SK-N-SH (cell line): ENCODE measurements at regions not wholly inside any gene's neighbourhood (a gene's known extent, or its start where the extent isn't known, plus 50 kb on each side); places are given as distances from the start of the nearest gene placed in this dataset.

Experiments used
- CTCF ChIA-PET: fragments of 300-600, 350-600 bp; formaldehyde crosslinking; extraction: SDS; loops from one replicate; lab custom pipeline; 2021; lab: Yijun Ruan, JAX
- POLR2A ChIA-PET: fragments of 350-600 bp; sonication (Branson Sonifier 250); formaldehyde crosslinking; extraction: SDS; loops from one replicate; lab custom pipeline; 2020; ENCODE audit warnings: antibody characterized with exemption, inconsistent platforms; lab: Yijun Ruan, JAX
- DNase-seq: peaks from one replicate; pipeline ENCODE4 v3.0.0; 2012
- H2AFZ ChIP-seq: fragments of 200-600 bp; sonication (generic); 2 replicates; pipeline ENCODE4 v1.8.1; 2016; ENCODE audit warnings: antibody characterized with exemption, mild to moderate bottlenecking, low read depth
- H3F3A ChIP-seq: fragments of 200-600 bp; sonication (generic); replicated peaks from 2 replicates; pipeline ENCODE3; 2016; ENCODE audit warnings: antibody characterized with exemption, mild to moderate bottlenecking; ENCODE audit not compliant: insufficient read depth
- H3K27ac ChIP-seq, 2 experiments: fragments of 200-500 bp in 1 of 2; fragments of 200-600 bp in 1 of 2; sonication (Bioruptor generic) in 1 of 2; sonication (generic), shearing (Covaris generic) in 1 of 2; 2 replicates each; pipeline versions ENCODE4 v1.5.1 to v1.6.1; 2014 to 2016; ENCODE audit warnings: low read depth in 2 of 2, inconsistent platforms in 1 of 2, low read length in 1 of 2, mild to moderate bottlenecking in 1 of 2, mixed read lengths in 1 of 2
- H3K27me3 ChIP-seq: fragments of 200-600 bp; sonication (generic), shearing (Covaris generic); 2 replicates; pipeline ENCODE4 v1.6.1; 2016; ENCODE audit warnings: mixed run types; ENCODE audit not compliant: insufficient read depth
- H3K36me3 ChIP-seq, 2 experiments: fragments of 200-500 bp in 1 of 2; fragments of 200-600 bp in 1 of 2; sonication (Bioruptor generic) in 1 of 2; sonication (generic) in 1 of 2; replicated peaks in 1 of 2; 2 replicates each; pipeline versions ENCODE3 to v1.5.1; 2014 to 2016; ENCODE audit warnings: low read length in 1 of 2, mild to moderate bottlenecking in 1 of 2; ENCODE audit not compliant: insufficient read depth in 2 of 2, control insufficient read depth in 1 of 2
- H3K4me1 ChIP-seq, 2 experiments: fragments of 200-500 bp in 1 of 2; fragments of 200-600 bp in 1 of 2; sonication (Bioruptor generic) in 1 of 2; sonication (generic), shearing (Covaris generic) in 1 of 2; 2 replicates each; pipeline versions ENCODE4 v1.5.1 to v1.6.1; 2014 to 2016; ENCODE audit warnings: low read depth in 1 of 2, low read length in 1 of 2, mixed run types in 1 of 2; ENCODE audit not compliant: insufficient read depth in 2 of 2, control insufficient read depth in 1 of 2
- H3K4me2 ChIP-seq: fragments of 200-600 bp; sonication (generic), shearing (Covaris generic); 2 replicates; pipeline ENCODE4 v1.6.1; 2017; ENCODE audit warnings: mixed run types
- H3K4me3 ChIP-seq, 2 experiments: fragments of 200-500 bp in 1 of 2; fragments of 200-600 bp in 1 of 2; sonication (Bioruptor generic) in 1 of 2; sonication (generic), shearing (Covaris generic) in 1 of 2; 2 replicates each; pipeline versions ENCODE4 v1.5.1 to v1.8.1; 2014 to 2016; ENCODE audit warnings: low read depth in 2 of 2, inconsistent platforms in 1 of 2, low read length in 1 of 2, mild to moderate bottlenecking in 1 of 2, mixed read lengths in 1 of 2, moderate library complexity in 1 of 2
- H3K79me2 ChIP-seq: fragments of 200-600 bp; sonication (generic); 2 replicates; pipeline ENCODE4 v1.8.1; 2017; ENCODE audit warnings: mild to moderate bottlenecking; ENCODE audit not compliant: insufficient read depth
- H3K9ac ChIP-seq: fragments of 200-600 bp; sonication (generic); 2 replicates; pipeline ENCODE4 v1.6.1; 2017; ENCODE audit warnings: mixed run types
- H3K9me2 ChIP-seq: fragments of 200-600 bp; sonication (generic); 2 replicates; pipeline ENCODE4 v1.6.1; 2017; ENCODE audit warnings: mixed run types
- H3K9me3 ChIP-seq: fragments of 200-600 bp; sonication (generic); 2 replicates; pipeline ENCODE4 v1.6.1; 2017; ENCODE audit warnings: mixed run types, mild to moderate bottlenecking, moderate library complexity
- H4K20me1 ChIP-seq: fragments of 200-600 bp; sonication (generic); 2 replicates; pipeline ENCODE4 v1.6.1; 2017; ENCODE audit warnings: mild to moderate bottlenecking, mixed run types; ENCODE audit not compliant: insufficient read depth
- ELF1 ChIP-seq: IDR thresholded peaks from 2 replicates; pipeline ENCODE4 v1.4.0; 2012
- EP300 ChIP-seq, 2 experiments: IDR thresholded peaks; 2 replicates each; pipeline versions ENCODE4 v1.4.0 to v1.6.1; 2012; ENCODE audit warnings: borderline replicate concordance in 1 of 2, low read depth in 1 of 2, low read length in 1 of 2
- EZH2phosphoT487 ChIP-seq: fragments of 200-600 bp; sonication (generic); IDR thresholded peaks from 2 replicates; pipeline ENCODE4 v1.6.1; 2017; ENCODE audit warnings: low read depth, mixed run types, mild to moderate bottlenecking, antibody characterized with exemption, moderate library complexity, borderline replicate concordance
- FOSL2 ChIP-seq: IDR thresholded peaks from 2 replicates; pipeline ENCODE4 v1.4.0; 2012; ENCODE audit warnings: low read depth, mild to moderate bottlenecking, moderate library complexity, borderline replicate concordance
- FOXJ3 ChIP-seq: sonication (generic); formaldehyde crosslinking; IDR thresholded peaks from 2 replicates; pipeline ENCODE4 v1.5.1; 2020; ENCODE audit warnings: mild to moderate bottlenecking, missing genetic modification reagents
- FOXM1 ChIP-seq: IDR thresholded peaks from 2 replicates; pipeline ENCODE4 v1.4.0; 2012; ENCODE audit warnings: low read depth, mild to moderate bottlenecking
- GATA2 ChIP-seq: sonication (generic); formaldehyde crosslinking; IDR thresholded peaks from 2 replicates; pipeline ENCODE4 v1.5.0; 2020; ENCODE audit warnings: mild to moderate bottlenecking, missing genetic modification reagents
- MXI1 ChIP-seq: IDR thresholded peaks from 2 replicates; pipeline ENCODE4 v1.6.1; 2012; ENCODE audit warnings: mild to moderate bottlenecking, low read depth, low read length, improper control_type of control experiment
- NFIC ChIP-seq: IDR thresholded peaks from 2 replicates; pipeline ENCODE4 v1.4.0; 2012; ENCODE audit warnings: borderline replicate concordance
- NRF1 ChIP-seq: IDR thresholded peaks from 2 replicates; pipeline ENCODE4 v1.6.1; 2012; ENCODE audit warnings: low read depth, mild to moderate bottlenecking, low read length
- RAD21 ChIP-seq: IDR thresholded peaks from 2 replicates; pipeline ENCODE4 v1.6.1; 2012; ENCODE audit warnings: mild to moderate bottlenecking, low read length
- RCOR1 ChIP-seq: fragments of 150-350 bp; IDR thresholded peaks from 2 replicates; pipeline ENCODE4 v1.6.1; 2017; ENCODE audit warnings: antibody characterized with exemption, low read length
- RXRA ChIP-seq: IDR thresholded peaks from 2 replicates; pipeline ENCODE4 v1.4.0; 2012; ENCODE audit warnings: low read depth, mild to moderate bottlenecking, borderline replicate concordance
- SIN3A ChIP-seq: IDR thresholded peaks from 2 replicates; pipeline ENCODE4 v1.6.1; 2012; ENCODE audit warnings: low read depth, mild to moderate bottlenecking, low read length, moderate library complexity, borderline replicate concordance
- SMC3 ChIP-seq: IDR thresholded peaks from 2 replicates; pipeline ENCODE4 v1.6.1; 2012; ENCODE audit warnings: low read depth, low read length, improper control_type of control experiment
- TCF12 ChIP-seq: IDR thresholded peaks from 2 replicates; pipeline ENCODE4 v1.4.0; 2012
- TEAD4 ChIP-seq: IDR thresholded peaks from 2 replicates; pipeline ENCODE4 v1.4.0; 2012; ENCODE audit warnings: mild to moderate bottlenecking, borderline replicate concordance; ENCODE audit not compliant: insufficient read depth
- YY1 ChIP-seq: IDR thresholded peaks from 2 replicates; pipeline ENCODE4 v1.4.0; 2012; ENCODE audit warnings: low read depth, mild to moderate bottlenecking
- WGBS: methylation state at CpG from one replicate; pipeline ENCODE4 v1.1.6; 2017; ENCODE audit warnings: low lambda C conversion rate; 5-methylcytosine and 5-hydroxymethylcytosine counted together
- TF ChIP-seq, protein P1 (sequence below): fragments of 200-600 bp; sonication (generic); IDR thresholded peaks from 2 replicates; pipeline ENCODE4 v1.6.1; 2017; ENCODE audit warnings: antibody characterized with exemption, mild to moderate bottlenecking, moderate library complexity
- TF ChIP-seq, protein P2 (sequence below): IDR thresholded peaks from 2 replicates; pipeline ENCODE4 v1.4.0; 2012; ENCODE audit warnings: low read depth, borderline replicate concordance
- TF ChIP-seq, protein P3 (sequence below): IDR thresholded peaks from 2 replicates; pipeline ENCODE4 v1.4.0; 2012; ENCODE audit warnings: low read depth
- TF ChIP-seq, protein P4 (sequence below): fragments of 150-350 bp; IDR thresholded peaks from 2 replicates; pipeline ENCODE4 v1.6.1; 2017; ENCODE audit warnings: antibody characterized with exemption, low read length, low read depth, borderline replicate concordance

DNA sequence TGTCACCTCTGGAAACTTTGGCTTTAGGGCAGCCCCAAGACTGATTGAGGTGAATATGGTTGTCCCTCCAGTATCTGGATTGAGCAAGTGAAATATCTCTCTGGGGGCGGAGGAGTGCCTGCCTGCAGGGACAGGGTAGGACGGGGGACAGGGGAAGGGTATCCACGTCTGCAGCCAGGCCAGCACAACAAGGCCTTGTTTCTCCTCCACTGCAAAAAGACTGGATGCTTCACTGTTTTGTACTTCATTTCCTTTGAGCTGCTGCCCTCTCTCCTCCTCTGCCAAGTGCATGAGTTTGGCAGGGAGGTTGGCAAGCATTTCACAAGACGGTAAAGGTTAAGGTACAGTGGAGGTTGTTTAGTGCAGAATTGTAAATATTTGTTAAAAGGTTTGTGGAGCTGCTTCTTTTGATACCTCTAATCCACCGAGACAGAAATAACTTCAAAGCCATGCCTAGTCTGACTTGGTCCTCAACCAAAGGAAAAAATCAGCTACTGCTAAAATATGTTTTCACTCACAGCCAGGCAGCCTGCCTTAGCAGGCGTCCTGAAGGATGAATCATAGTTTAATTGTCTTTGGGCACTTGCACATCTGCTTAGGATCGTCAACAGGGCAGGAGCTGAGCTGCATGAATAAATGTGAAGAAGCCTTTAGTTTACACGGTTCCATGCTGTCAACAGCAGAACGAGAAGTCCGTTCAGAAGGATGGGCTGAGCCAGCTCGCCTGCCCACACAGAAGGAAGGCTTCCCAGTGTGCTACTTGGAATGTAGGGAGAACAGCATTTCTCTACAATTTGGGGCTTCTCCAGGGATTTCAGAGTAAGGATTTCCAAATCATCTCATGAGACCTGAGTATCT lies 269.7 kb downstream of the TTC6 start (continued):
- TF ChIP-seq, protein P1, sequence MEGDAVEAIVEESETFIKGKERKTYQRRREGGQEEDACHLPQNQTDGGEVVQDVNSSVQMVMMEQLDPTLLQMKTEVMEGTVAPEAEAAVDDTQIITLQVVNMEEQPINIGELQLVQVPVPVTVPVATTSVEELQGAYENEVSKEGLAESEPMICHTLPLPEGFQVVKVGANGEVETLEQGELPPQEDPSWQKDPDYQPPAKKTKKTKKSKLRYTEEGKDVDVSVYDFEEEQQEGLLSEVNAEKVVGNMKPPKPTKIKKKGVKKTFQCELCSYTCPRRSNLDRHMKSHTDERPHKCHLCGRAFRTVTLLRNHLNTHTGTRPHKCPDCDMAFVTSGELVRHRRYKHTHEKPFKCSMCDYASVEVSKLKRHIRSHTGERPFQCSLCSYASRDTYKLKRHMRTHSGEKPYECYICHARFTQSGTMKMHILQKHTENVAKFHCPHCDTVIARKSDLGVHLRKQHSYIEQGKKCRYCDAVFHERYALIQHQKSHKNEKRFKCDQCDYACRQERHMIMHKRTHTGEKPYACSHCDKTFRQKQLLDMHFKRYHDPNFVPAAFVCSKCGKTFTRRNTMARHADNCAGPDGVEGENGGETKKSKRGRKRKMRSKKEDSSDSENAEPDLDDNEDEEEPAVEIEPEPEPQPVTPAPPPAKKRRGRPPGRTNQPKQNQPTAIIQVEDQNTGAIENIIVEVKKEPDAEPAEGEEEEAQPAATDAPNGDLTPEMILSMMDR = no peak
- TF ChIP-seq SIN3A (no peak), TCF12 (no peak), RCOR1 (no peak), FOSL2 (no peak), TEAD4 (no peak), EZH2phosphoT487 (no peak), FOXM1 (no peak)

DNA sequence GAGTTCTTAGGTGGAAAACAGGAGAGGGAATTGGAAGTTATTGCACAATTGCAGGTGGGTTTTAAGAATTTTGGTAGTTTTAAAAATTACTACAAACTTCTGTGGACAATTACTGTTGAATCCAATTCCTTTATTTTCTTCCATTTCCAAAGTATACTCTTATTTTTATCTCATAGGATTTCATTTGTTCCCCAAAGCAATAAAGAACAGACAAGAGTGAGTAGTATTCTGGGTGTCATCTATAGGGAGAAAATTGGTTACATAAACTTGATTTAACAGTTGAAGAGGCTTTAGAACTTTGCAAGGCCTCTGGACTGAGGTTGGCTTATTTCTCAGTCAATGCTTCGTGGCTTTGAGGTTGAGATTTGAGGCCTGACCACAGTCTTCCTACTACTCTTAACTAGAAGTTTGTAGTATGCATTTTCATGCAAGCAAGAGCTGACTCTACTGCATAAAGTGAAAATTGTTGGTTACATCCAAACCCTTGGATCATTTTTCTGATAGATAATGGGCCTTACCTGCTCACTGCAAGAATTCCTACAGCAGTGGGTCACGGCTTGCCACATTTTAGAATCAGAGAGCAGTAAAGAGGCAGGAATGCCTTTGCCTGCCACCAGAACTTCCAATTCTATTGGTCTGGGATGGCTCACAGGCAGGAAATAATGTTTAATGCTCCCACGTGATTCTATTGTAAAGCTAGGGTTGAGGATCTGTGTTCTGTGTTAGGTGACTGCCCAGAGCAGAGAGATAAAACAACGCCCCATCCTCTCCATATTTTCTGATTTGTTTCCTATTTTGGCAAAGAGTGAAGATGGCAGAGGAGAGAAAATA lies 270.5 kb downstream of the TTC6 start:
- Histone ChIP-seq H3K9ac (no peak overlapping the region), H3K4me1 (no peaks in the 10 kb centered on the region), H4K20me1 (no peaks in the 10 kb centered on the region), H3K36me3 (no peaks in the 10 kb centered on the region), H3F3A (no peaks in the 10 kb centered on the region), H3K9me2 (no peaks in the 10 kb centered on the region), H3K4me3 (no peak overlapping the region), H3K79me2 (no peaks in the 10 kb centered on the region), H3K4me2 (no peak overlapping the region), H2AFZ (no peak overlapping the region), H3K27me3 (no peaks in the 10 kb centered on the region), H3K27ac (no peak overlapping the region), H3K9me3 (no peaks in the 10 kb centered on the region)
- ChIA-PET POLR2A (no interaction called here), CTCF (no interaction called here)
- 15% methylated on average over 4 of the region's 4 CpGs for WGBS
- no peak for DNase-seq
- no peak for TF ChIP-seq NRF1
- TF ChIP-seq, protein P2, sequence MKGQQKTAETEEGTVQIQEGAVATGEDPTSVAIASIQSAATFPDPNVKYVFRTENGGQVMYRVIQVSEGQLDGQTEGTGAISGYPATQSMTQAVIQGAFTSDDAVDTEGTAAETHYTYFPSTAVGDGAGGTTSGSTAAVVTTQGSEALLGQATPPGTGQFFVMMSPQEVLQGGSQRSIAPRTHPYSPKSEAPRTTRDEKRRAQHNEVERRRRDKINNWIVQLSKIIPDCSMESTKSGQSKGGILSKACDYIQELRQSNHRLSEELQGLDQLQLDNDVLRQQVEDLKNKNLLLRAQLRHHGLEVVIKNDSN = no peak
- TF ChIP-seq, protein P1 = no peak
- TF ChIP-seq SMC3 = no peak
- no peak for TF ChIP-seq MXI1
- TF ChIP-seq FOXM1 = no peak
- TF ChIP-seq NFIC = no peak
- no peak for TF ChIP-seq FOXJ3
- TF ChIP-seq YY1 = no peak
- TF ChIP-seq, protein P3, sequence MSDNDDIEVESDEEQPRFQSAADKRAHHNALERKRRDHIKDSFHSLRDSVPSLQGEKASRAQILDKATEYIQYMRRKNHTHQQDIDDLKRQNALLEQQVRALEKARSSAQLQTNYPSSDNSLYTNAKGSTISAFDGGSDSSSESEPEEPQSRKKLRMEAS = no peak
- no peak for TF ChIP-seq ELF1
- no peak for TF ChIP-seq GATA2 (CRISPR knock-in tag)
- no peak for TF ChIP-seq RXRA
- no peak for TF ChIP-seq EP300 (IDR thresholded peaks at IDR 0.05; ENCODE audit: borderline replicate concordance in 1 of 2, low read depth in 1 of 2, low read length in 1 of 2)
- TF ChIP-seq, protein P4, sequence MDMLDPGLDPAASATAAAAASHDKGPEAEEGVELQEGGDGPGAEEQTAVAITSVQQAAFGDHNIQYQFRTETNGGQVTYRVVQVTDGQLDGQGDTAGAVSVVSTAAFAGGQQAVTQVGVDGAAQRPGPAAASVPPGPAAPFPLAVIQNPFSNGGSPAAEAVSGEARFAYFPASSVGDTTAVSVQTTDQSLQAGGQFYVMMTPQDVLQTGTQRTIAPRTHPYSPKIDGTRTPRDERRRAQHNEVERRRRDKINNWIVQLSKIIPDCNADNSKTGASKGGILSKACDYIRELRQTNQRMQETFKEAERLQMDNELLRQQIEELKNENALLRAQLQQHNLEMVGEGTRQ = no peak
- no peak for TF ChIP-seq RAD21
